Thyroid gland (tissue), 4 donors: ENCODE measurements at regions not wholly inside any gene's neighbourhood (a gene's known extent, or its start where the extent isn't known, plus 50 kb on each side); places are given as distances from the start of the nearest gene placed in this dataset.

Source experiments
- CTCF ChIP-seq, 6 experiments: fragments of 200-600 bp in 3 of 6; fragments of 450-650 bp in 3 of 6; sonication (generic) in 3 of 6; IDR thresholded peaks; one replicate each; pipeline ENCODE4 v1.5.1; 2016 to 2019; ENCODE audit warnings: antibody characterized with exemption in 6 of 6, mild to moderate bottlenecking in 2 of 6, inconsistent platforms in 1 of 6, moderate library complexity in 1 of 6
- POLR2A ChIP-seq, 2 donors: fragments of 450-650 bp; IDR thresholded peaks; one replicate each; pipeline ENCODE4 v1.6.1; 2017; ENCODE audit warnings: antibody characterized with exemption in 2 of 2, mild to moderate bottlenecking in 2 of 2, moderate library complexity in 1 of 2

DNA sequence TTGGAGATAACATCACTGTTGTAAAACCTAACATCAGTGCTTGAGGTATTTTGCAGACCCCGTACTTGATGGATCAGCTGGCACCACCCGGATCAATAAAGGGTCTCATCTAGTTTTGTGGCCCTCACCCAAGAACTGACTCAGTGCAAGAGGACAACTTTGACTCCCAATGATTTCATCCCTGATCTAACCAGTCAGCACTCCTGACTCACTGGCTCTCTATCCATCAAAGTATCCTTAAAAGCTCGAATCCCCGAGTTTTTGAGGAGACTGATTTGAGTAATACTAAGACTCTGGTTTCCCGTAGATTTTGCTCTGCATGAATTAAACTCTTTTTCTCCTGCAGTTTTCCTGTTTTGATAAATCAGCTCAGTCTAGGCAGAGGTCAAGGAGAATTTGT lies 2498.1 kb downstream of the PCDH7 start:
- TF ChIP-seq CTCF (IDR thresholded peaks at IDR 0.05) (no peak), POLR2A (IDR thresholded peaks at IDR 0.05) (no peak)
